GM19099 (cell line): ENCODE measurements at regions not wholly inside any gene's neighbourhood (a gene's known extent, or its start where the extent isn't known, plus 50 kb on each side); places are given as distances from the start of the nearest gene placed in this dataset.

Experiments
- POLR2A ChIP-seq: IDR thresholded peaks from 3 replicates; pipeline ENCODE4 v1.6.1; 2011; ENCODE audit warnings: low read depth; ENCODE audit not compliant: insufficient read length; ENCODE audit errors: extremely low read depth

- TF ChIP-seq POLR2A, result no peak
Measured at GRCh38 chr7:25802057-25802456, 349.9 kb upstream of the NFE2L3 start.

GRCh38 chr7:25802473-25802872, 349.5 kb upstream of the NFE2L3 start:
- no peak for TF ChIP-seq POLR2A

GRCh38 chr7:25803117-25803887, 348.7 kb upstream of the NFE2L3 start:
- TF ChIP-seq POLR2A, result no peak

DNA sequence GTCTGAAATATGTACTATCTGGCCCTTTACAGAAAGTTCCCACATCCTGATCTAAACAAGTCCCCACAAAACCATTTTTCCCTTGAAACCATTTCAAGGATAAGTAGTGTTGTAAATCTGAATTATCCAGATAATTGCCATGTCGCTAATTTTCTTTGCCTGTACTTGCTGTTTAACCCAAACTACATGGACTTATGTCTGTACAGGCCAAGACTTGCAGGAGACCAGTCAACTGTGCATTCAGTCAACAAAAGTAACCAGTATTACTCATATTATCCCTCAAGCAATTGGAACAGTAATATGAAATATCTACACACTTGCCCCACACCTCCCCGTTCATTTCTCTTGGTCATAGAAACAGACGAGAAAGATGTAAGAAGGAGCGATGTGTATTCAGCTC, 347.8 kb upstream of the NFE2L3 start:
- no peak for TF ChIP-seq POLR2A

DNA sequence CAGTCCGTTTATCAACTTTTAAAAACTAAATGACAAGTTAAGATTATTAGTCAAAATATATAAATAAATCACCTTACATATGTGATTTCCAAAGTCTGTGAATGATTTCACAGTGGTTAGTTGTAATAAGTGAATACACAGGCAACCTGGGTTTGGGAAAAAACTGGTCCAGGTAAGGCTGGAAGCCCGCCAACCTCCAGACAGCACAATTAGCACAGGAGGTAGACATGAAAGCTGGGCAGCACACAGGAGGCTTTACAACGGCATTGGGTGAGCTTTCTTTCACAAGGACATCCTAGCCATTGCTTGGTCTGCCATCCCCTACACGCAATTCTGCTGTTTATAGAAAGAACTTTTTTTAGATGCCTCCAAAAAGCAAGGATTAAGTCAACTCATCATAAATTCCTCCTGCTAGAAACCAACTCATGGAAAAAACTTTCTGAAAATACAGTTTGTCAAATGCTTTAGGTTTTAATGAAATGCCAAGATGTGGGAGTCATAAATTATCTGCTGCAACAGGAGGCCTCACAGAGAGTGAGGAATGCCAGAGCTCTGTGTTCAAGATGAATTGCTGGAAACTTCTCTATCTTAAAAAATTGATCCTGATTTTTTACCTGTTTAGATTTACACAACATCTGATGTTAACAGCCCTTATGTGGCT, 346.8 kb upstream of the NFE2L3 start:
- no peak for TF ChIP-seq POLR2A

DNA sequence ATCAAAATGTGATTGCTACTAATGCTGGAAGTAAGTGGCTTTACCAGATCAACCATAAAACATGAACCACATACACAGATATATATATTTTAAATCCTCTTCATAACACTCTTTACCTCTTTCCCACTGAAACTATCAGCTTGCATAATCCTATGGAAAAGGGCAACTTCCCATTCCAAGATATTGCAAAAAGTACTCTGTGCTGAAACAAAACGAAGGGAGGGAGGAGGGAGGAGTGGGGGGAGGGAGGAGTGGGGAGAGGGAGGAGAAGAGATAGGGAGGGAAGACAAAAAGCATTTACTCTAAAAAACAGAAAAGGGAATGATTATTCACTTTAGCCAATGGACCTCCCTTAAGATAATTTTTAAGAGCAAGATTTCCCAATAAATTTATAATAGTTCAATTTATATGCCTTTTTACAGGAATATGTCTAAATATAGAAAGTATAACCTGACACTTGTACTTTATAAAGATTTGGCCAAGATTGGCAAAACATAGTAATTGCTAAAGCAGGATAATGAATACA, 344.8 kb upstream of the NFE2L3 start:
- TF ChIP-seq POLR2A, result no peak

- TF ChIP-seq POLR2A, result no peak
Measured at GRCh38 chr7:25809441-25809840, 342.6 kb upstream of the NFE2L3 start.

- no peak for TF ChIP-seq POLR2A
Measured at GRCh38 chr7:25812086-25812850, 339.7 kb upstream of the NFE2L3 start.

DNA sequence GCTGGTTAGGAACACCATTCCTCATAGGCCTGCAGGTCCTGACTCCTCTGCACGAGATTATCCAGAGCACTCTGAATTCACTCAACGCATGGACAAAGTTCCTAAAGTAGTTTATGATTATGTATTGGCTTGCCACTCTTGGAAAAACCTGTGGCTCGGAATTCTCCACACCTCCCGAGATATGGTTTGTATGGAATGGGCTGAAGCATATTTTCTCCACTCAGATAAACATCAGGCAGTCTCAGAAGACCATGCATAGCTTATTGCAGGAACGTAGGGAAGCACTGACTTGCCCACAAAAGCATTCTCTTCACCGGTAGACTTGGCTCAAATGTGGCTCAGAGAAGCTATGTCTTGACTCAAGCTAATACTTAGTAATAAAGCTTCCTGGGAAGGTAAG, 338.6 kb upstream of the NFE2L3 start:
- TF ChIP-seq POLR2A, result no peak

GRCh38 chr7:25815711-25816110, 336.3 kb upstream of the NFE2L3 start:
- no peak for TF ChIP-seq POLR2A

DNA sequence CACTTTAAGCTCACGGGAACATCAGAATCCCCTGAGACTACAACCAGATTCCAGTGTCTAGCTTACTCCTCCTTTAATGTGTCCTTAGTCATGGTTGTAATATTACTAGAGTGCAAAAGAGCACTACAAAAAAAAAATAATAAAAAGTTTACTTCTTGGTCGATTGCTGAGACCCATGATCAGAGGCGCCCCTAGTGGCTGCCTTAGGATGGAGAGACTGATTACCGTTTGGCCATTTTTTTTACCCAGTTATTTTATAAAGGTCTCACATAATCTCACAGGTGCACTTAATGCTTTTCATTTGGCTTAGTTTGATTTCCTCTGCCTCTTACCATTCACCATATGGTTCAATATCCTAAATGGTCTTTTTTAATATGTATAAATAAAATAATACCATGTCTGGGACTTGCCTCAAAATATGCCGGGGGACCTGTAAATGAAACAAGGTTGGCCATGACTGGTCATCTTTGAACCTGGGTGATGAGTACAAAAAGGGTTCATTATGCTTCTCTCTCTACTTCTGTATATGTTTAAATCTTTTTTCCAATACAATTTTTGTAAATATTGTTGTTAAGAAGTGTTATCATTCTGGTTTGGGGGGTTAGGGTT, 331.5 kb upstream of the NFE2L3 start:
- TF ChIP-seq POLR2A, result no peak

DNA sequence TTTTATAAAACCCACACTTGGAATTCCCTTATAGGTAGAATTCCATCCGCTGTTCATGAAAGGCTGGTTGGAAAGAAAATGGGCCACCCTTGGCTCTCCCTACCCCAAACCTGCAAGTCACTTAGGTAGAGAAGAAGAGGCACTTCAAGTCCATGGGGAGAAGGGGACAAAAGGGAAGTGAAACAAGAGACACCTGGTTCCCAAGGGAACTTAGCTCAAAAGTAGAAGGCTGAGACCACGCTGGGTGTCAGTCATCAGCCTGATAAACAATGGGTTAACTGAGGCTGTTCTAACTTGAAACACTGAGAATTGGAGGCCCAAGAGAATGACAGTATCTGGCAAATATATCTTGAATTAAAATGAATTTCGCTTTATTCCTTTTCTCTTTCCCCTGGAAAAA, 330.8 kb upstream of the NFE2L3 start:
- TF ChIP-seq POLR2A, result no peak

- no peak for TF ChIP-seq POLR2A
Measured at GRCh38 chr7:25822823-25823222, 329.2 kb upstream of the NFE2L3 start.

DNA sequence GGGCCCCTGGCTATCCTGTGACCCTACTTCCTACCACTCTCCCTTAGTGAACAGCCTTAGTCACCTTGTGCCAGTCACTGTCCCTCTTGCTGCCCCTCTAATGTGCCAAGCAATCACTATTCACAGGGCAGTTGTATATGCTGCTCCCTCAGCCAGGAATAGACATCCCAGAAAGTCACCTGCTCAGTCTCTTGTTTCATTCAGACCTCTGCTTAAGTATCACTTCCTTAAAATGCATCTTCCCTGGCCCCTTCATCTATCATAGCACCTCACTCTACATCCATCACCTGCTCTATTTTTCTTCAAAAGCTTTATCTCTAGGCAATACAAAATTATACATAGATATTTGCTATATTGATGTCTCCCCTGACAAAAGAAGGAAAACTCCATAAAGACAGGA, 328.4 kb upstream of the NFE2L3 start:
- TF ChIP-seq POLR2A, result no peak

DNA sequence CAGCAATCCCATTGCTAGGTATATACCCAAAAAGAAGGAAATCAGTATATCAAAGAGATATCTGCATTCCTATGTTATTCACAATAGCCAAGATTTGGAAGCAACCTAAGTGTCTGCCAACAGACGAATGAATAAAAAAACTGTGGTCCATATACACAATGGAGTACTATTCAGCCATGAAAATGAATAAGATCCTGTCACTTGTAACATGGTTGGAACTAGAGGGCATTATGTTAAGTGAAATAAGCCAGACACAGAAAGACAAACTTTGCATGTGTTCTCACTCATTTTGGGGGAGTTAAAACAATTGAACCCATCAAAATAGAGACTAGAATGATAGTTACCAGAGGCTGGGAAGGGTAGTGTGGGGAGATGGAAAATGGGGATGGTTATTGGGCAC, 323.5 kb upstream of the NFE2L3 start:
- TF ChIP-seq POLR2A, result no peak
